Neural progenitor cell (in vitro differentiated cells): ENCODE measurements at regions not wholly inside any gene's neighbourhood (a gene's known extent, or its start where the extent isn't known, plus 50 kb on each side); places are given as distances from the start of the nearest gene placed in this dataset.

Experiments used
- EZH2 ChIP-seq: fragments of 200-600 bp; sonication (generic); IDR thresholded peaks from 2 replicates; pipeline ENCODE4 v1.6.1; 2017; ENCODE audit warnings: antibody characterized with exemption, mild to moderate bottlenecking, moderate library complexity
- EZH2phosphoT487 ChIP-seq: fragments of 200-600 bp; sonication (generic); IDR thresholded peaks from 2 replicates; pipeline ENCODE4 v1.6.1; 2017; ENCODE audit warnings: antibody characterized with exemption
- TF ChIP-seq, protein P1 (sequence below): fragments of 200-600 bp; sonication (generic); IDR thresholded peaks from 2 replicates; pipeline ENCODE4 v1.5.1; 2017; ENCODE audit warnings: antibody characterized with exemption, mild to moderate bottlenecking

DNA sequence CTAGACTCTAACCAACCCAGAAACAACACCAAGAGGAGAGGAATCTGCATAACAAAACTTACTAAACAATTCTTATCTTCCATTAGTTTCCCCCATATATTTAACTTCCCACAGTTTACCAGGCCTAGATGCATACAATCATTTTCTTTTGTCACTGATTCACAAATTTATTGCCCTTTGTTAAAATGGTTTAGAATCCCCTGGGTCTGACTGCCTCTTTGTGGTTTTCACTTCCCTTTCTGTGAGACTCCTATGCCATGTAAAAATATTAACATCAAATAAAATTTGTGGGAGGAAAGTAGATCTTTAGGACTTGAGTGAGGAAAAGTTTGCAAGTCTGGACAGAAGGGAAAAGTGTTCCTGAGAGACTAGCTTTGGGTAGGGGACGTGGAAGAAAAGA, 393.8 kb upstream of the CNKSR2 start:
- TF ChIP-seq, protein P1, sequence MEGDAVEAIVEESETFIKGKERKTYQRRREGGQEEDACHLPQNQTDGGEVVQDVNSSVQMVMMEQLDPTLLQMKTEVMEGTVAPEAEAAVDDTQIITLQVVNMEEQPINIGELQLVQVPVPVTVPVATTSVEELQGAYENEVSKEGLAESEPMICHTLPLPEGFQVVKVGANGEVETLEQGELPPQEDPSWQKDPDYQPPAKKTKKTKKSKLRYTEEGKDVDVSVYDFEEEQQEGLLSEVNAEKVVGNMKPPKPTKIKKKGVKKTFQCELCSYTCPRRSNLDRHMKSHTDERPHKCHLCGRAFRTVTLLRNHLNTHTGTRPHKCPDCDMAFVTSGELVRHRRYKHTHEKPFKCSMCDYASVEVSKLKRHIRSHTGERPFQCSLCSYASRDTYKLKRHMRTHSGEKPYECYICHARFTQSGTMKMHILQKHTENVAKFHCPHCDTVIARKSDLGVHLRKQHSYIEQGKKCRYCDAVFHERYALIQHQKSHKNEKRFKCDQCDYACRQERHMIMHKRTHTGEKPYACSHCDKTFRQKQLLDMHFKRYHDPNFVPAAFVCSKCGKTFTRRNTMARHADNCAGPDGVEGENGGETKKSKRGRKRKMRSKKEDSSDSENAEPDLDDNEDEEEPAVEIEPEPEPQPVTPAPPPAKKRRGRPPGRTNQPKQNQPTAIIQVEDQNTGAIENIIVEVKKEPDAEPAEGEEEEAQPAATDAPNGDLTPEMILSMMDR = no peak
- TF ChIP-seq EZH2phosphoT487 = no peak
- no peak for TF ChIP-seq EZH2
